ENCODE measurements at regions not wholly inside any gene's neighbourhood (a gene's known extent, or its start where the extent isn't known, plus 50 kb on each side); places are given as distances from the start of the nearest gene placed in this dataset.
"Not testable (repeated sequence)": the region's sequence is repeated elsewhere in the genome, so short reads cannot be mapped to it uniquely, and the experiment has no call there.

GRCh38 chr10:94232711-94233383 lies 129.9 kb downstream of the NOC3L start:
- DNase-seq = no peak

GRCh38 chr10:94235461-94235860 lies 127.3 kb downstream of the NOC3L start:
- DNase-seq = no peak

DNA sequence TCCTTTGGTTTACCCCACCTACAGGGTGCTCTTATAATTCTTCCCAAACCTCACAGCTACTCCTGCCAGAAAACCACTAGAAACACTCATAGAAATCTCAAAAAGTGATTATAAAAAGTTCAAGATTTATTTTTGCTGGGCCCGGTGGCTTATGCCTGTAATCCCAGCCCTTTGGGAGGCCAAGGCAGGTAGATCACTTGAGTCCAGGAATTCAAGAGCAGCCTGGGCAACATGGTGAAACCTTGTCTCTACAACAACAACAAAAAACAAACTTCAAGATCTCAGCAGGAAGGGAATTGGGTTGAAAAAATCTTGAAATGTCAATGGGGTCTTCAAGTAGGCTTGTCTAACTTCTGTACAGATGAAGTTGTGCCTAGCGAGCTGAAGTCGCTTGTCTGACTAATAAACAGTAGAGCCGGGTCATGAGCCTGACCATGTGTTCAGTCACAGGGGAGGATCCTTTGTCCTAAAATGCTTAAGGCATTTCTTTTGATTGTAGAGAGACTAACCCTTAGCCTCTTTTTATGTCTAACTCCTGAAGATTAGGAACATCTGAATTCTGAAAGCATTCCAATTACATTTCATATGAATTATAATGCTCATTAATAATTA lies 124.6 kb downstream of the NOC3L start:
- no peak for DNase-seq

DNA sequence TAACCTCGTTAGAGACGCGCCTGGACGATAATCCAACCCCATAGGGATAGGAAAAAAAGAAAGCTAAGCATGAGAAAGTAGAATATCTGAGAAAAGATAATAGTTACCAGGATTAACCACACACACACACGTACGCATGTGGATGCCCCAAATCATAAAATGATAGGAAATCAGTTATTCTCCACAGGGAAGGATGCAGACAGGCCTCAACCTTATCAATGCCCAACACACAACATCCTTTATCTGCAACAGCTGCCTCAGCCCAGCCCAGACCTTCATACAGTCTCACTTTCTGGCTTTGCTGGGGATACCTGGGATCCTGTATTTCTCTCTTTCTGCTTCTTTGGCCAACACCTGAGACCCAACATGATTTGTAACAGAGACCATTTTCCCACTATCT lies 123.0 kb downstream of the NOC3L start:
- DNase-seq = no peak

DNA sequence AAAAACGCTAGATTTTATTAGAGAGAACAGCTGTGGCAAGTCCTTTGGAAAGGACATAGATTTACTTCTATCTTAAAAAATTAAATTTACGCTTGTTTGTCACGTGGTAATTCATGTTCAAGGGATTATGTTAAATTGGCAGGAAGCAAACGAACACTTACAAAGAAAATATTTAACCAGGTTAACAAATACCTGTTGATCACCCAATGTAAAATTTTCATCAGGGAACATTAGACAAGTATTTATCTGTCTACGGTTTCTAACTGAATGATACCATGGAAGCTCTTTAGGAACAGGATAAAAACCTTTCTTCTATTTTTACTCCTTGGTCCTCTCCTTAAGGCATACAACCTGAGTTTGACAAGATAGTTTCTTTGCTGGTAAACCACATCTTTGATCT lies 122.2 kb downstream of the NOC3L start:
- no peak for DNase-seq

DNA sequence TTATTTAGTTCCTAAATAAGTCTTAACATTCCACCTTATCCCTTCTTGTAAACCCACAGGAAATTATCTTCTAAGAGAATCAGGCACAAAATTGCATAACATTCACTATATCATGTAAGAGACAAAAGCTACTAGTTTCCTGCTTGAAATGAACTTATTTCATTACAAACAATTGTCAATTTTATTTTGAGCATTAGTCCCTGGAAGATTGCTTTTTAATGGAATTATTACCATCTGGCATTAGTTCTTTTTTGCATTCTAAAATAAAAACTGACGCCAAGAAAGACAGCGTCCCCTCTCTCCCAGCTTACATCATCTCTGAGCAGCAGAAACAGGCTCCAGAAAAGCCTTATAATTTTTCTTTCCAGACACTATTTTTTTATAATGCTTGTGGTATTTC lies 121.8 kb downstream of the NOC3L start:
- no peak for DNase-seq

GRCh38 chr10:94251098-94251497 lies 111.6 kb downstream of the NOC3L start:
- DNase-seq = no peak

- no peak for DNase-seq
Measured at GRCh38 chr10:94251568-94251967, 111.2 kb downstream of the NOC3L start.

GRCh38 chr10:94257407-94257806 lies 105.3 kb downstream of the NOC3L start:
- not testable (repeated sequence) for DNase-seq

- no peak for DNase-seq
Measured at GRCh38 chr10:94260455-94260854, 102.3 kb downstream of the NOC3L start.

DNA sequence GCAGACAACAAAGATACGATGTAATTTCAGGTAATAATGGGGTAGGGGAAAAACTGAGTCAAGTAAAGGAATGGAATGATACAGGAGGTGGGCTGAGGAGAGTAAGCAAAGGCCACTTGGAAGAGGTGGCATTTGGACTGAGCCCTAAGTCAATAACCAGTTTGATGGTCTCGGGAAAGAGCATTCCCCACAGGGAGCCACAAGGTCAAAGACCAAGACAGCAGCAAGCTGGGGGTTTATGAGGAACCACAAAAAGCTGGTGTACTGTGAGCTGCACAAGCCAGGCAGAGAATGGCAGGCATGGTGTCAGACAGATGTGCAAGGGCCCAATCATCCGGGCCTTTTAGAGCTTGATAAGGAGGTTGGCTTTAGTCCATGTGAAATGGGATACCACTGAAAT lies 98.7 kb downstream of the NOC3L start:
- DNase-seq = no peak

DNA sequence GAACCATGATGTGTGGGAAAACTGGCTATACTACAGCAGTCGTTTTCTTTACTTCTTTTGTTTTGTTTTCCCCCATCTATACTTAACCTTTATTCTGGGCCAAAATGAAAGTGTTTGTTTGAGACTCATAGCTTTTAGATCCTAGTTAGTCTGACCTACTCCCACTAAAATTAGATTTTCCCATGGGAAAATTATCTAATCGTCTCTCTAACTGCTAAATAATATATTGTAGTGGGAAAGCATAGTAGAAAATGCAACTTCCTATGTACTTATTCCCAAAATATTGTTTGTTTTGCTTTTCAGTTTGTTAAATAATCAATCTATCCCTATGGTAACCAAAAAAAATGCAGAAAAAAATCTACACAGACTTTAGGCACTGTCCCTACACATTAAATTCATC lies 96.6 kb downstream of the NOC3L start:
- no peak for DNase-seq

DNA sequence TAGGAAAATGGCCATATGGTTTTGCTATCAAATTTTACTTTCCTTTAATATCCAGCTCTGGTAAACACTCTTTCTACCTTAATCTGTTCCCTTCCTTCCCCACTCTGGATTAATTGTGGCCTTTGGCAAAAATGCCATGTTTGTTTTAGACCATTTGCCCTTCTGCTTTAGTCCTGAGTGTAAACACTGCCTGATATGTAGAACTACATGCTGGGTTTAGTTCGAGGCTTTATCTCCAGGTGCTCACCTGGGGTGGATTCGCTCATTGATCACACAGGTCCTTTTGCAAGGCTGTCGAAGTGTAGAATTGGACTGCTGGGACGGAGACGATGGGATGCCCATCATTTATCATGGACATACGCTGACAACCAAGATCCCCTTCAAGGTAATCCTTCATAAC lies 94.1 kb downstream of the NOC3L start:
- DNase-seq = no peak

DNA sequence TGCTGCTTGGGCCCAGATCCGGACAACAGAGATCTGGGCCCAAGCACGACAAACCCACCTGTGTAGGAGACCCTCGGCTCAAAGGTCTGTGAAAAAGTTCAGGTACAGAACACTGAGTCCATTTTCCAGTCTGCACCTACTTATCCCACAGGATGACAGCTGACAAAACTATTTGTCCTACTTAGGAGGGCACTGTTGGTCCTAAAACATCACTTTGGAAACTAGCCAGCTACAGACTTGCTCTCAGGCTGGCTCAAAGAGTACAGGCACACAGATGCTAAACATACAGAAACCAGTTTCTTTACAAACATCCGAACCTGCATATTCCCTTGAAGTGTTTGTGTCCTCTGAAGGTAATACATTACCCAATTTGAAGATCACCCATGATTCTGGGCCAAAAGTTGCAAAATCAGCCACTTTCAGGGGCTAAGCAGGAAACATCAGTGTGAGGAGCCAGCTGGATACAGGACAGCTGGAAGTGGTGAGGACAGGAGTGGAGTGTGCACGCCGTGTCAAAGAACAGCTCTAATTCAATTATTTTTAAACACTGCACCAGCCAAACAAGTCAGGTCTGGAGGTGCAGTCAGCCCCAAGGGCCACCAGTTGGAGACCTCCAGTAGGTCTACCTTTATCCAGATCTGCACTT lies 88.5 kb downstream of the NOC3L start:
- DNase-seq = no peak

DNA sequence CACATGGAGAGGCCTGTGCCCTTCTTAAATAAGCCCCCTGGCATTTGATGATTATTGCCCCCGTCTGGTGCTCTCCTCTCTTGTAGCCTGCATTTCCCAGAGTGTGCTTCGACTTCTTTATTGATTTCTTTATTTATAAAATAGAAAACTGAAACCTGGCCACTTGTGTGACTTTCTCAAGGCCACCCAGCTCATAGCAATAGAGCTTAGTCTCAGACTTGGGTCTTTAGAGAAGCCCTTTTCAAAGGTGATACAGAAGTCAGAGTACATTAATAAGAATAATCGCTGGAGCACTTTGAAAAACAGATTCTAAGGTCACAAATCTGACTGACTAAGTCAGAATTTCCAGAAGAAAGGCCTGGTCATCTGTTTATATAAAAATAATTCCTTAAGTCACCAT lies 86.6 kb downstream of the NOC3L start:
- no peak for DNase-seq

DNA sequence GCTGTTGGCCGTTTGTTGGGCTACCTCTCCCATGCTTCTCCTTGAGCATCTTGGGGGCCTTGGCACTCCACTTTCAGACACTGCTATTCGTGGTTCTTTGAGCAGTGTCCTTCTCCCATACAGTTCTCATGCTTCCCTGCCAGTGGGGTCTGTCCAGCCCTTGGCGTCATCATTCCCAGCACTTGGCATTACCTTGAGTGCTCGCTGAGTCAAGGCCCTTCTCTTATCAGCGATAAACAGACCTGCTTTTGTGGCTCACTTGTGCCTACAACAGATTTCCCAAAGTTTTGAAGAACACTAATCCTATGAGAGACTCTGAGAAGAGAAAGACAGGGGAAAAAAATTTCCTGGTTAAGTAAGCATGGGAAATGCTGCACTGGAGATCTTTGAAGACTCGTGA lies 85.3 kb downstream of the NOC3L start:
- no peak for DNase-seq

- peak; percentile 15 for DNase-seq
Measured at GRCh38 chr10:94279835-94280709, 82.7 kb downstream of the NOC3L start.

DNA sequence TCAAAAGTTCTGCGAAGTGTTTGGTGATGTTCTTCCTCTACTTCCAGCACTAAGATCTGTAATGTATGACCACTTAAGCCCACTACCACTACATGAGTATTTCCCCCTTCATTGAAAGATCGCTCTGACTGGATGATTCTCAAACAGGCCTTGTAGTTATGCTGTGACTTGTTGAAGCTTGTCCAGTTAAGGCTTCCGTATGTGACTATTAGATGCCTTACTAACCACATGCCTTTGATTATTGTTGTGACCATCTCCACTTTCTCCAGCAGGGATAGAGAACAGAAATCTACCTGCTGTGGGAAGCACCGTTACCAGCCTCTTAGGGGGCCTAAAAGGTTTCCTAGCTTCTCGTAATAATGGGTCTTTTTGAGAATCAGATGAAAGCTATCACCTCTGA lies 81.1 kb downstream of the NOC3L start:
- DNase-seq = no peak

DNA sequence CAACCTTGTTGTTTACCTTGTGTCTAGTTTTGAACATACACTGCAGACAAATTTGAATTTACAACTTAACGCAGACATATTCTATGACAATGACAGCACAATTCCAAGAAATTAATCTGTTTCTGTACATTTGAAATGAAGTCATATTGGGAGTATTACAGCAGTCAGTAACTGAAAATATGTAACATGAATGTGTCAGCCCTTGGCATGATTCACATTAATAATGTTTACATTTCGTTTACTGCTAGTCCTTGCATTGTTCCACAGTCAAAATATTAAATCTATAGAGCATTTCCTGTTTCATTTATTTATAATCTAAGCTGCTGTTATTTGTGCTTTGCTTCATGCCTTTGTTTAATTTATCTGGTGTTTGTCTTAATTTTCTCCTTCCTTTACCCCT lies 80.4 kb downstream of the NOC3L start:
- no peak for DNase-seq
